Astrocyte of the spinal cord (primary cell): ENCODE measurements at regions not wholly inside any gene's neighbourhood (a gene's known extent, or its start where the extent isn't known, plus 50 kb on each side); places are given as distances from the start of the nearest gene placed in this dataset.

Experiments
- DNase-seq: peaks from one replicate; pipeline ENCODE4 v3.0.0; 2011; ENCODE audit warnings: low read depth, low spot score
- H3K4me3 ChIP-seq: 2 replicates; pipeline ENCODE4 v1.5.1; 2011; ENCODE audit warnings: low read depth, mild to moderate bottlenecking, low read length, moderate library complexity
- in situ Hi-C: cut with HindIII; loops from 2 replicates; pipeline ENCODE4 v1.10.0; 2017; ENCODE audit warnings: low sequenced_read_pairs
- TF ChIP-seq, protein P1 (sequence below): IDR thresholded peaks from 2 replicates; pipeline ENCODE4 v1.5.1; 2012; ENCODE audit warnings: low read depth, mild to moderate bottlenecking, low read length, inconsistent platforms

DNA sequence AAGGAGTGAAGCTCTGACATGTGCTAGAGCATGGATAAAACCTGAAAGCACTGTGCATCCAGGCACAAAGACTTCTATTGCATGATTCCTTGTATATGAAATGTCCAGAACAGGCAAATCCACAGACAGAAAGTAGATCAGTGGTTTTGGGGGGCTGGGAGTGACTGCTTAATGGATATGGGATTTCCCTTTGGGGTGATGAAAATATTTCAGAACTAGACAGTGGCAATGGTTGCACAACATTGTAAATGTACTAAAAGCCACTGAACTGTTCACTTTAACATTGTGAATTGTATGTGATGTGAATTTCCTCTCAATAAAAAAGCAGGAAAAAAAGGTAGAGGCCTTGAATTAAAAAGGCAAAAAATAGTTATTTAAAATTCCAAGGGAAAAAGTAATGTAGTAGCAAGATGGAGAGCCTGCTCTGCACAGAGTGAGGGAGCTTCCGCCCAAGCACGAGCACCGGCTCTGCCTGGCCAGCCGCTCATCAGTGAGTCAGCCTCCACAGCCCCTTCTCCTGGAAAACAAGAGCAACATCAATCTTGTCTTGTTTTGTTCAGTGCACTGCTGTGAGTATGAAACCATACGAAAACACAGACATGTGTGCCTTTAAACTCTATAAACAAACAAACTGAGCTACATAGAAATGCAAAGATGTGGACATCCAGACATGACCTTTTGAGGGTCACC lies 74.6 kb upstream of the THBS2 start:
- peak; percentile 72 for DNase-seq
- in situ Hi-C loops, result no loop called here
- no peak overlapping the region for H3K4me3 ChIP-seq
- TF ChIP-seq, protein P1, sequence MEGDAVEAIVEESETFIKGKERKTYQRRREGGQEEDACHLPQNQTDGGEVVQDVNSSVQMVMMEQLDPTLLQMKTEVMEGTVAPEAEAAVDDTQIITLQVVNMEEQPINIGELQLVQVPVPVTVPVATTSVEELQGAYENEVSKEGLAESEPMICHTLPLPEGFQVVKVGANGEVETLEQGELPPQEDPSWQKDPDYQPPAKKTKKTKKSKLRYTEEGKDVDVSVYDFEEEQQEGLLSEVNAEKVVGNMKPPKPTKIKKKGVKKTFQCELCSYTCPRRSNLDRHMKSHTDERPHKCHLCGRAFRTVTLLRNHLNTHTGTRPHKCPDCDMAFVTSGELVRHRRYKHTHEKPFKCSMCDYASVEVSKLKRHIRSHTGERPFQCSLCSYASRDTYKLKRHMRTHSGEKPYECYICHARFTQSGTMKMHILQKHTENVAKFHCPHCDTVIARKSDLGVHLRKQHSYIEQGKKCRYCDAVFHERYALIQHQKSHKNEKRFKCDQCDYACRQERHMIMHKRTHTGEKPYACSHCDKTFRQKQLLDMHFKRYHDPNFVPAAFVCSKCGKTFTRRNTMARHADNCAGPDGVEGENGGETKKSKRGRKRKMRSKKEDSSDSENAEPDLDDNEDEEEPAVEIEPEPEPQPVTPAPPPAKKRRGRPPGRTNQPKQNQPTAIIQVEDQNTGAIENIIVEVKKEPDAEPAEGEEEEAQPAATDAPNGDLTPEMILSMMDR, result no peak

DNA sequence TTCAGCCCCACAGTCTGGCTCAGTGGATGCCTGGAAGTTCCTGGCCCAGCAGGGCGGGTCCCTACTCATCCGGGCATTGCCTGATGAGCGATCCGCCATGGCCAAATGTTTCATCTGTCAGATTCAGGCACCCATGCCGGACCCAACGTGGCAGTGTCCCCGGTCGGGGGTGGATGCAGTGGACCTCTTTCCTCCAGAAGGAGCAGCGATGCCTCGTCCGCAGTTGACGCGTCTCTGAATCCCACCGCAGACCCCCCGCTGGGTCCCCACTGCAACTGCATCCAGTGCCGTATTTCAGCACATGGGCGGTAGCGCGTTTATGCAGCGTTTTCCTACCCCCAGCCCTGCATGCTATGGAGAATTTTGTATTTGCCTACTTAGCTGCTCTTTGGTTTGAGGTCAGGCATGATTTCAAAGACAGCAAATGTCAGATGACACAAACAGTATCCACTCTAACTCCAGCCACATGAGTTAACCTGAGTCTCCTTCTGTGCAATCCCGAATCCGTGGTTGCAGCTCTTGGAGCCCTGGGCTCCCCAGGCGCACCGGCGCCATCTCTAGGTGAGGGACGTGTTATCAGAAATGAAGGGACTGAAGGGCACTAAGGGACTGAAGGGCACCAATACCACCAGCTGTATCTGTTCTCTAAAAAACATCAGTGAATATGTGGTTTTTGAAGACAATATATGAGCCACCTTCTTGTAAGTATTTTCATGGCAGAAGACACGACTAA lies 72.6 kb upstream of the THBS2 start:
- in situ Hi-C loops, result no loop called here
- DNase-seq, result peak; percentile 7
- no peak overlapping the region for H3K4me3 ChIP-seq
- TF ChIP-seq, protein P1, result peak; percentile 15

DNA sequence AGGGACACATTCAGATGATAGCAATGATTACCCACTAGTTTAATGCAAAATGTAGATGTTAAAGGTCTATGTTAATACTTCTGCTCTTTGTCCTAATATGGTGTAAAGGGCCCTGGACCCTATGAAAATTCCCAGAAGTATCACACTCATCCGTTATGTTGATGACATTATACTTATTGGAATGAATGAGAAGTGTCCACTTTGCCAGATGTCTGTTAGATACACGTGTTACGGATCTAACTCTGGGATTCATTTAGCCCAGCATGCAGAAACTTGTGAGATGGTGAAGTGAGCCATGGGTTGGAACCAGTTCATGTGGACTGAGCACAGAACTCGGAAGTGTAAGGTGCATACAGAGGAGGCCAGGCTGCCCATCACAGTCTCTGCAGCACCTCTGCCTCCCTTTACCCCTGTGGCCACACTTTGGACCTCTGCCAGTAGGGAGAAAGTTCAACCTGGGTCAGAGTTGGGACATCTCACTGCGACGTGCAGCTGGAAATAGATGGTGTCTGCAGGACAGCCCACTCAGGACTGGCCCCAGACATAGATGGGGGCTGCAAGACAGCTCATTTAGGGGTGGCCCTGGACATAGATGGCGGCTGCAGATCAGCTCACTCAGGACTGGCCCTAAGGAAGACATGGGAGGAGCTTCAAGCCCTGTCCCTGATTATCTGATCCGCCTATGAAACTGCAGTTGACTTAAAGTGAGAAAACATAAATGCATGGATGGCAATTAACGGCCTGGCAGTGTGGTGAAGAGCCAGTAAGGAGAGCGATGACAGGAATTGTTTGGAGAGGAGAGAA lies 71.2 kb upstream of the THBS2 start:
- DNase-seq, result no peak
- in situ Hi-C loops, result no loop called here
- H3K4me3 ChIP-seq, result no peak overlapping the region
- TF ChIP-seq, protein P1, result no peak

DNA sequence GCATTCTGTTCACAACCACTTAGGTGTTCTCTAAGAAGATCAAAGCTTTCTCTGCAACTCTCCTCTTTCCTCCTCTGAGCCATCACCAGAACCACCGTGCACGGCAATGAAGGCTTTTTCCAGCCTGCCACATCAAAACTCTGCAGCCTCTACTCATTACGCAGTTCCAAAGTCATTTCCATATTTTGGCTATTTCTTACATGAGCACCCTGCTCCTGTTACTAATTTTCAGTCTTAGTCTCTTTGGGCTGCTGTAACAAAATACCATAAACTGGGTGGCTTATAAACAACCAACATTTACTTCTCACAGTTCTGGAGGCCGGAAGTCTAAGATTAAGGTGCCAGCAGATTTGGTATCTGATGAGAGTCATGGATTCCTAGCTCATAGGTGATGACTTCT lies 70.4 kb upstream of the THBS2 start:
- TF ChIP-seq, protein P1, result no peak
- no peak overlapping the region for H3K4me3 ChIP-seq
- in situ Hi-C loops, result no loop called here

DNA sequence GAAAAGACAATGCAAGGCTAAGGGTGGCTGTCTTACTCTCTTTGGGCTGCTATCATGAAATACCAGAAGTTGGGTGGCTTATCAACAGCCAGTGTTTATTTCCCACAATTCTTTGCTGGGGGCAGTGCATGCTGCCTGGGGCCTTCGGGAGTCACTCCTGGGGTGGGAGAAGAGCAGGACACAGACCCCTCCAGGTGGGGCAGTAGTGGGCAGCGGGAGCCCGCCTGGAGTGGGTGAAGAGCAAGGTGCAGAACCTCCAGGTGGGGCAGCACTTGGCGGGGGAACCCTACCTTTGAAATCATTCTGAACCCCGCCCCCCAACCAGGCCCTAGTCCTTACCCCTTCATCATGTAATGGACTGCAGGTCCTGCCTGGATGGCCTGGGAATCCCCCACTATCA lies 69.6 kb upstream of the THBS2 start:
- TF ChIP-seq, protein P1, result no peak
- H3K4me3 ChIP-seq, result no peak overlapping the region
- in situ Hi-C loops, result no loop called here
- no peak for DNase-seq

More for the DNA sequence above, 70.4 kb upstream of the THBS2 start:
- DNase-seq, result no peak

DNA sequence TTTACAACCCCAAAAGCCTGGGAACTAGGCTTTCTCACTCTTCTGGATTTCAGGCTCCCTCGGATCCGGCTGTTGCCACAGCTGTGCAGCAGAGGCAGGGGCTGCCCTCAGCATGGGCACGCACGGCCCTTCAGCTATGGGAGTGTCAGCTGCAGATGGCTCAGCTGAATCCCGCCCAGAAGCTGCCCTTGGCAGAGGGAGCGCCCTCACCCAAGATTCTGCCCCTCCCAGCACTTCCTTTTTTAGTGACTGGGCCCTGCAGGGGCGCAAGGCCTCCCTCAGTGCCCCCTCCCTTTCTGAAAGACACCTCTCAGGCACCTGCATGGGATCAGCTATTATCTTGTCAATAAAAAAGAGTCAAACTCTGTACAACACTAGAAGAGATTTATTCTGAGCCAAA lies 67.9 kb upstream of the THBS2 start:
- TF ChIP-seq, protein P1, result no peak
- no peak for DNase-seq
- in situ Hi-C loops, result no loop called here
- H3K4me3 ChIP-seq, result no peak overlapping the region
